HCT116 (cell line): ENCODE measurements at regions not wholly inside any gene's neighbourhood (a gene's known extent, or its start where the extent isn't known, plus 50 kb on each side); places are given as distances from the start of the nearest gene placed in this dataset.
"Not testable (repeated sequence)": the region's sequence is repeated elsewhere in the genome, so short reads cannot be mapped to it uniquely, and the experiment has no call there.

Experiments
- ATAC-seq: fragments of 200-7000 bp; cut with Tn5 transposase; 2 replicates; pipeline ENCODE4 v1.9.1; 2020; ENCODE audit warnings: mild to moderate bottlenecking, moderate library complexity
- BruUV-seq: library from RNA; stranded (reverse); fragments of 400-500 nt; replicated peaks from 2 replicates; lab custom pipeline; 2021; lab: Mats Ljungman, UMichigan
- CTCF ChIA-PET: fragments of 300-600 bp; sonication (Branson Sonifier 250); formaldehyde crosslinking; loops from one replicate; lab custom pipeline; 2021; ENCODE audit warnings: antibody characterized with exemption; lab: Charles Lee
- POLR2A ChIA-PET: fragments of 300-600, 350-600 bp; sonication (Branson Sonifier 250); formaldehyde crosslinking; loops from one replicate; lab custom pipeline; 2021; ENCODE audit warnings: antibody characterized with exemption; lab: Charles Lee
- RAD21 ChIA-PET, 2 experiments: fragments of 300-600 bp; sonication (Branson Sonifier 250); formaldehyde crosslinking; loops; one replicate each; lab custom pipeline; 2023; ENCODE audit warnings: low total read pairs in 2 of 2; ENCODE audit not compliant: uncharacterized antibody in 2 of 2, unreplicated experiment in 2 of 2, low non-redundant PET in 1 of 2; lab: Charles Lee
- DNase-seq: peaks from one replicate; pipeline ENCODE4 v3.0.0-alpha.2; 2010; ENCODE audit warnings: low read depth, low spot score
- H2AFZ ChIP-seq: fragments of 200-600 bp; shearing (Covaris generic), sonication (generic); 2 replicates; pipeline ENCODE4 v1.6.1; 2017; ENCODE audit warnings: low read depth, mixed run types, mixed read lengths, antibody characterized with exemption, low read length; ENCODE audit not compliant: poor library complexity, severe bottlenecking
- H3K27ac ChIP-seq: 2 replicates; pipeline ENCODE4 v1.5.1; 2012; ENCODE audit warnings: low read depth, low read length
- H3K27me3 ChIP-seq: fragments of 200-600 bp; sonication (generic); 2 replicates; pipeline ENCODE4 v1.6.1; 2016; ENCODE audit warnings: mixed run types, low read length, mixed read lengths; ENCODE audit not compliant: insufficient read depth
- H3K36me3 ChIP-seq, 2 experiments: fragments of 200-500 bp in 1 of 2; fragments of 200-600 bp in 1 of 2; sonication (Bioruptor generic) in 1 of 2; sonication (generic) in 1 of 2; 2 replicates each; pipeline versions ENCODE4 v1.5.1 to v1.6.1; 2014 to 2016; ENCODE audit warnings: low read length in 2 of 2, inconsistent platforms in 1 of 2, mixed read lengths in 1 of 2, mixed run types in 1 of 2; ENCODE audit not compliant: insufficient read depth in 2 of 2, control insufficient read depth in 1 of 2
- H3K4me1 ChIP-seq, 2 experiments: fragments of 200-600 bp in 1 of 2; sonication (generic) in 1 of 2; 2 replicates each; pipeline versions ENCODE4 v1.5.1 to v1.6.1; 2012 to 2017; ENCODE audit warnings: low read length in 2 of 2, inconsistent platforms in 1 of 2, mild to moderate bottlenecking in 1 of 2, mixed read lengths in 1 of 2, mixed run types in 1 of 2, moderate library complexity in 1 of 2; ENCODE audit not compliant: insufficient read depth in 2 of 2, control insufficient read depth in 1 of 2
- H3K4me2 ChIP-seq: fragments of 200-600 bp; sonication (generic); 2 replicates; pipeline ENCODE4 v1.6.1; 2017; ENCODE audit warnings: mixed run types, low read length, mixed read lengths
- H3K4me3 ChIP-seq, 2 experiments: fragments of 200-600 bp in 1 of 2; sonication (generic) in 1 of 2; replicated peaks in 1 of 2; 2 replicates each; pipeline ENCODE4 v1.5.1; 2011 to 2016; ENCODE audit warnings: low read length in 2 of 2, control low read depth in 1 of 2, low read depth in 1 of 2, mild to moderate bottlenecking in 1 of 2, mixed read lengths in 1 of 2, mixed run types in 1 of 2
- H3K79me2 ChIP-seq: fragments of 200-600 bp; sonication (generic); 2 replicates; pipeline ENCODE4 v1.6.1; 2017; ENCODE audit warnings: mild to moderate bottlenecking, mixed run types, low read length, moderate library complexity, mixed read lengths; ENCODE audit not compliant: insufficient read depth
- H3K9ac ChIP-seq: fragments of 200-600 bp; sonication (generic); 2 replicates; pipeline ENCODE4 v1.6.1; 2016; ENCODE audit warnings: low read length, mixed read lengths
- H3K9me2 ChIP-seq: fragments of 200-600 bp; sonication (generic), shearing (Covaris generic); 2 replicates; pipeline ENCODE4 v1.6.1; 2017; ENCODE audit warnings: mixed run types, mild to moderate bottlenecking, moderate library complexity; ENCODE audit not compliant: insufficient read depth
- H3K9me3 ChIP-seq, 2 experiments: fragments of 200-500 bp in 1 of 2; fragments of 200-600 bp in 1 of 2; sonication (Bioruptor generic) in 1 of 2; sonication (generic) in 1 of 2; 2 replicates each; pipeline ENCODE4 v1.6.1; 2014 to 2017; ENCODE audit warnings: low read length in 2 of 2, mixed read lengths in 2 of 2, inconsistent platforms in 1 of 2, low read depth in 1 of 2, mild to moderate bottlenecking in 1 of 2, mixed run types in 1 of 2, moderate library complexity in 1 of 2; ENCODE audit not compliant: control insufficient read depth in 1 of 2, insufficient read depth in 1 of 2
- H4K20me1 ChIP-seq: fragments of 200-600 bp; sonication (generic), shearing (Covaris generic); 2 replicates; pipeline ENCODE4 v1.6.1; 2017; ENCODE audit warnings: mixed run types, mild to moderate bottlenecking, moderate library complexity; ENCODE audit not compliant: insufficient read depth
- ATF3 ChIP-seq: IDR thresholded peaks from 2 replicates; pipeline ENCODE4 v1.6.1; 2012
- CBX3 ChIP-seq: IDR thresholded peaks from 2 replicates; pipeline ENCODE4 v1.6.1; 2012; ENCODE audit warnings: low read depth
- CEBPB ChIP-seq: IDR thresholded peaks from 2 replicates; pipeline ENCODE4 v1.6.1; 2012; ENCODE audit warnings: low read depth
- CTCF ChIP-seq, 3 experiments: fragments of 200-600 bp in 1 of 3; sonication (generic) in 1 of 3; IDR thresholded peaks in 2 of 3; conservative IDR thresholded peaks in 1 of 3; 2 replicates each; pipeline ENCODE4 v1.5.1; 2012 to 2017; ENCODE audit warnings: low read depth in 2 of 3, low read length in 2 of 3, antibody characterized with exemption in 1 of 3, borderline replicate concordance in 1 of 3, control low read depth in 1 of 3, mild to moderate bottlenecking in 1 of 3, mixed read lengths in 1 of 3, mixed run types in 1 of 3, moderate library complexity in 1 of 3; ENCODE audit not compliant: insufficient read depth in 1 of 3
- EGR1 ChIP-seq: IDR thresholded peaks from 2 replicates; pipeline ENCODE4 v1.6.1; 2012; ENCODE audit warnings: low read depth
- EZH2 ChIP-seq: fragments of 200-600 bp; sonication (generic); IDR thresholded peaks from 2 replicates; pipeline ENCODE4 v1.6.1; 2017; ENCODE audit warnings: antibody characterized with exemption, mixed run types
- FOSL1 ChIP-seq: IDR thresholded peaks from 2 replicates; pipeline ENCODE4 v1.6.1; 2012; ENCODE audit warnings: low read depth
- POLR2A ChIP-seq: IDR thresholded peaks from 2 replicates; pipeline ENCODE4 v1.7.0; 2011; ENCODE audit warnings: borderline replicate concordance; ENCODE audit not compliant: insufficient read depth, insufficient read length; ENCODE audit errors: extremely low read depth
- POLR2AphosphoS5 ChIP-seq: IDR thresholded peaks from 2 replicates; pipeline ENCODE4 v1.6.1; 2011; ENCODE audit warnings: mild to moderate bottlenecking, low read depth, low read length, moderate library complexity
- SIN3A ChIP-seq: IDR thresholded peaks from 2 replicates; pipeline ENCODE4 v1.6.1; 2012; ENCODE audit warnings: low read depth
- SP1 ChIP-seq: IDR thresholded peaks from 2 replicates; pipeline ENCODE4 v1.6.1; 2012; ENCODE audit warnings: low read depth
- TCF7L2 ChIP-seq: IDR thresholded peaks from 2 replicates; pipeline ENCODE4 v1.7.0; 2011; ENCODE audit warnings: borderline replicate concordance, inconsistent platforms; ENCODE audit not compliant: insufficient read depth, insufficient read length; ENCODE audit errors: extremely low read depth
- YY1 ChIP-seq: IDR thresholded peaks from 2 replicates; pipeline ENCODE4 v1.6.1; 2011; ENCODE audit warnings: low read length, low read depth, moderate library complexity, mild to moderate bottlenecking; ENCODE audit not compliant: insufficient replicate concordance; ENCODE audit errors: extremely low read depth
- ZNF274 ChIP-seq: fragments of 200-500 bp; sonication (Bioruptor generic); IDR thresholded peaks from 2 replicates; pipeline ENCODE4 v1.6.1; 2014; ENCODE audit warnings: mild to moderate bottlenecking, low read depth, low read length, inconsistent platforms
- intact Hi-C: fragments of 100-400 bp; cut with micrococcal nuclease; formaldehyde crosslinking; loops from 2 replicates; pipeline ENCODE4 v1.10.0; 2022

- H4K20me1 ChIP-seq, H3K36me3 ChIP-seq, H3K4me1 ChIP-seq, H3K27ac ChIP-seq, H3K79me2 ChIP-seq, H3K9me2 ChIP-seq, POLR2A ChIA-PET, DNase-seq, H2AFZ ChIP-seq, BruUV-seq, intact Hi-C loops, ATAC-seq, RAD21 ChIA-PET, H3K27me3 ChIP-seq, H3K4me3 ChIP-seq, H3K9me3 ChIP-seq, H3K9ac ChIP-seq, CTCF ChIA-PET, H3K4me2 ChIP-seq: not testable (repeated sequence)
These were observed 50.4 kb upstream of the TTC34 start for GRCh38 chr1:2851918-2852317.

- 0 out of 2 replicates have a peak, but pooled peaks cover 3% of the 10 kb centered on the region for H3K27me3 ChIP-seq
- no peak overlapping the region for H3K27ac ChIP-seq
- H2AFZ ChIP-seq: no peak overlapping the region
- H3K4me3 ChIP-seq: no peak overlapping the region
- no peaks in the 10 kb centered on the region for H3K9me2 ChIP-seq
- no peaks in the 10 kb centered on the region for H3K36me3 ChIP-seq
- no TSS peak for BruUV-seq
- intact Hi-C loops: no loop called here
- POLR2A ChIA-PET: no interaction called here
- RAD21 ChIA-PET: no interaction called here
- H3K9me3 ChIP-seq: no peaks in the 10 kb centered on the region
- H3K4me2 ChIP-seq: no peak overlapping the region
- no peak overlapping the region for H3K9ac ChIP-seq
- DNase-seq (no peak), ATAC-seq (no peak)
- no peaks in the 10 kb centered on the region for H4K20me1 ChIP-seq
- TF ChIP-seq POLR2AphosphoS5 (no peak), CEBPB (no peak), CBX3 (no peak), POLR2A (no peak), SP1 (no peak)
- no peaks in the 10 kb centered on the region for H3K4me1 ChIP-seq
- no peaks in the 10 kb centered on the region for H3K79me2 ChIP-seq
- CTCF ChIA-PET: no interaction called here
These were observed 52.2 kb upstream of the TTC34 start for GRCh38 chr1:2853711-2854110.

GRCh38 chr1:2854151-2854550 is 52.7 kb upstream of the TTC34 start:
- no peaks in the 10 kb centered on the region for H3K9me2 ChIP-seq
- H3K9me3 ChIP-seq: no peaks in the 10 kb centered on the region
- no peaks in the 10 kb centered on the region for H3K4me1 ChIP-seq
- H3K27me3 ChIP-seq: 0 out of 2 replicates have a peak, but pooled peaks cover 3% of the 10 kb centered on the region
- POLR2A ChIA-PET: no interaction called here
- intact Hi-C loops: no loop called here
- RAD21 ChIA-PET: no interaction called here
- H3K4me2 ChIP-seq: no peak overlapping the region
- DNase-seq (no peak), ATAC-seq (no peak)
- no peaks in the 10 kb centered on the region for H3K36me3 ChIP-seq
- no peaks in the 10 kb centered on the region for H3K79me2 ChIP-seq
- H4K20me1 ChIP-seq: no peaks in the 10 kb centered on the region
- H3K4me3 ChIP-seq: no peak overlapping the region
- CTCF ChIA-PET: no interaction called here
- BruUV-seq: no TSS peak
- no peak overlapping the region for H3K27ac ChIP-seq
- no peak overlapping the region for H3K9ac ChIP-seq
- H2AFZ ChIP-seq: no peak overlapping the region
- TF ChIP-seq CBX3 (no peak), EGR1 (no peak), YY1 (no peak), CTCF (IDR thresholded peaks at IDR 0.05 in 2 of 3, conservative IDR thresholded peaks at IDR 0.05 in 1 of 3; ENCODE audit: borderline replicate concordance in 1 of 3, insufficient read depth in 1 of 3, low read depth in 2 of 3, low read length in 2 of 3) (no peak), SIN3A (no peak), POLR2A (no peak), EZH2 (no peak), TCF7L2 (no peak), ATF3 (no peak), SP1 (no peak), FOSL1 (no peak), ZNF274 (no peak)
